GM23338 (cell line): ENCODE measurements at regions not wholly inside any gene's neighbourhood (a gene's known extent, or its start where the extent isn't known, plus 50 kb on each side); places are given as distances from the start of the nearest gene placed in this dataset.

Experiments
- ATAC-seq: fragments of 200-7000 bp; cut with Tn5 transposase; 3 replicates; pipeline ENCODE4 v1.9.1; 2020
- DNase-seq: peaks from one replicate; pipeline ENCODE4 v3.0.0-alpha.2; 2015; ENCODE audit warnings: low spot score
- H2AFZ ChIP-seq: fragments of 200-600 bp; sonication (generic); 2 replicates; pipeline ENCODE4 v1.8.0; 2016; ENCODE audit warnings: antibody characterized with exemption, mild to moderate bottlenecking, moderate library complexity
- H3F3A ChIP-seq: fragments of 200-600 bp; sonication (generic); replicated peaks from 2 replicates; pipeline ENCODE4 v1.8.0; 2017; ENCODE audit warnings: antibody characterized with exemption, mixed run types, low read depth
- H3K27ac ChIP-seq: fragments of 200-600 bp; sonication (generic); 2 replicates; pipeline ENCODE4 v1.6.1; 2016; ENCODE audit warnings: low read depth
- H3K27me3 ChIP-seq: fragments of 200-600 bp; sonication (generic); 2 replicates; pipeline ENCODE4 v1.8.0; 2016; ENCODE audit warnings: mild to moderate bottlenecking, mixed run types, moderate library complexity; ENCODE audit not compliant: insufficient read depth
- H3K36me3 ChIP-seq: fragments of 200-600 bp; sonication (generic); 2 replicates; pipeline ENCODE4 v1.8.0; 2016; ENCODE audit warnings: mild to moderate bottlenecking; ENCODE audit not compliant: insufficient read depth
- H3K4me1 ChIP-seq: fragments of 200-600 bp; sonication (generic); 2 replicates; pipeline ENCODE4 v1.8.0; 2016; ENCODE audit warnings: mild to moderate bottlenecking, moderate library complexity; ENCODE audit not compliant: insufficient read depth
- H3K4me2 ChIP-seq: fragments of 200-600 bp; sonication (generic); 2 replicates; pipeline ENCODE4 v1.7.1; 2017; ENCODE audit warnings: mixed run types
- H3K4me3 ChIP-seq: fragments of 200-600 bp; sonication (generic); 2 replicates; pipeline ENCODE4 v1.6.1; 2016; ENCODE audit warnings: mixed run types
- H3K79me2 ChIP-seq: fragments of 200-600 bp; sonication (generic); replicated peaks from 2 replicates; pipeline ENCODE4 v1.8.0; 2017; ENCODE audit warnings: mild to moderate bottlenecking; ENCODE audit not compliant: insufficient read depth
- H3K9me2 ChIP-seq: fragments of 200-600 bp; sonication (generic); 2 replicates; pipeline ENCODE4 v1.8.0; 2017; ENCODE audit not compliant: insufficient read depth
- H4K20me1 ChIP-seq: fragments of 200-600 bp; sonication (generic); replicated peaks from 2 replicates; pipeline ENCODE4 v1.8.0; 2017; ENCODE audit warnings: mild to moderate bottlenecking; ENCODE audit not compliant: insufficient read depth
- H3K27ac Mint-ChIP-seq: 2 replicates; pipeline ENCODE4 v1.8.0; 2020; ENCODE audit warnings: inconsistent platforms, mild to moderate bottlenecking, moderate library complexity, mixed read lengths
- H3K27me3 Mint-ChIP-seq: 3 replicates; pipeline ENCODE4 v1.8.0; 2022; ENCODE audit warnings: low read depth, mild to moderate bottlenecking, moderate library complexity, mixed read lengths, inconsistent platforms; ENCODE audit not compliant: insufficient read depth, poor library complexity
- H3K36me3 Mint-ChIP-seq: 3 replicates; pipeline ENCODE4 v1.8.0; 2021; ENCODE audit warnings: low read depth, mild to moderate bottlenecking, inconsistent platforms, moderate library complexity, mixed read lengths
- H3K4me1 Mint-ChIP-seq: 3 replicates; pipeline ENCODE4 v1.8.0; 2020; ENCODE audit warnings: mild to moderate bottlenecking, inconsistent platforms, mixed read lengths
- H3K4me3 Mint-ChIP-seq: 3 replicates; pipeline ENCODE4 v1.8.0; 2021; ENCODE audit warnings: moderate library complexity, mild to moderate bottlenecking, inconsistent platforms, mixed read lengths
- H3K9me3 Mint-ChIP-seq: 3 replicates; pipeline ENCODE4 v1.8.0; 2020; ENCODE audit warnings: moderate library complexity, mild to moderate bottlenecking, inconsistent platforms, mixed read lengths
- CREB1 ChIP-seq: fragments of 250-450 bp; sonication (Bioruptor Pico); IDR thresholded peaks from 2 replicates; pipeline ENCODE4 v1.5.0; 2020; ENCODE audit warnings: low read depth, mild to moderate bottlenecking, moderate library complexity
- CTCF ChIP-seq, 2 experiments: fragments of 200-600 bp in 1 of 2; sonication (generic) in 1 of 2; conservative IDR thresholded peaks; 2 replicates each; pipeline versions ENCODE4 v1.5.1 to v1.6.1; 2016 to 2017; ENCODE audit warnings: antibody characterized with exemption in 2 of 2, low read depth in 2 of 2, mild to moderate bottlenecking in 2 of 2, moderate library complexity in 1 of 2
- EZH2phosphoT487 ChIP-seq: fragments of 200-600 bp; sonication (generic); IDR thresholded peaks from one replicate; pipeline ENCODE4 v1.8.1; 2018; ENCODE audit warnings: antibody characterized with exemption; ENCODE audit not compliant: unreplicated experiment
- JUNB ChIP-seq: IDR thresholded peaks from one replicate; pipeline ENCODE4 v1.6.1; 2016; ENCODE audit warnings: antibody characterized with exemption; ENCODE audit not compliant: unreplicated experiment
- POLR2AphosphoS5 ChIP-seq: IDR thresholded peaks from 2 replicates; pipeline ENCODE4 v1.6.1; 2016; ENCODE audit warnings: antibody characterized with exemption, low read depth
- ZNF331 ChIP-seq: fragments of 250-450 bp; sonication (Bioruptor Pico); IDR thresholded peaks from 2 replicates; pipeline ENCODE4 v1.5.0; 2020; ENCODE audit warnings: low read depth, mild to moderate bottlenecking, moderate library complexity
- ZNF462 ChIP-seq: fragments of 250-450 bp; sonication (Bioruptor Pico); IDR thresholded peaks from 2 replicates; pipeline ENCODE4 v1.5.0; 2020; ENCODE audit warnings: mild to moderate bottlenecking, moderate library complexity

DNA sequence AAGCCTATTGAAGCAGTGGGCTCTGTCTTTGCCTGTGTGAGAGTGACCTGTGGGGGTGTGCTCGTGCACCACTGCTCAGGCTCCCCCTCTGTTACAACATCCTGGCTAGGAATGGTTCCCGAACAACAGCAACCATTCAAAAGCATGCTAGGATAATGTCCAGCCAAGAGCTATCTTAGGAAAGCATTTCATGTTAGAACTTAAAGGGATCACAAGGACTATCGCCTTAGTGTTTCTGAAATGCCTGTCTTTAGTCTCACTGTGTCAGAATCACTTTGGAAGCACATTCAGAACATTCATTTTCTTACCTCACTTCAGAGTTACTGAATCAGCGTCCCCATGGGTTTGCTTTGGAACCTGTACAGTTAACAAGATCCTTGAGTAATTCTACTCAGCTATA lies 134.9 kb upstream of the DSEL start (continued):
- TF ChIP-seq ZNF462 (CRISPR knock-in tag) (no peak), CREB1 (CRISPR knock-in tag) (no peak)

DNA sequence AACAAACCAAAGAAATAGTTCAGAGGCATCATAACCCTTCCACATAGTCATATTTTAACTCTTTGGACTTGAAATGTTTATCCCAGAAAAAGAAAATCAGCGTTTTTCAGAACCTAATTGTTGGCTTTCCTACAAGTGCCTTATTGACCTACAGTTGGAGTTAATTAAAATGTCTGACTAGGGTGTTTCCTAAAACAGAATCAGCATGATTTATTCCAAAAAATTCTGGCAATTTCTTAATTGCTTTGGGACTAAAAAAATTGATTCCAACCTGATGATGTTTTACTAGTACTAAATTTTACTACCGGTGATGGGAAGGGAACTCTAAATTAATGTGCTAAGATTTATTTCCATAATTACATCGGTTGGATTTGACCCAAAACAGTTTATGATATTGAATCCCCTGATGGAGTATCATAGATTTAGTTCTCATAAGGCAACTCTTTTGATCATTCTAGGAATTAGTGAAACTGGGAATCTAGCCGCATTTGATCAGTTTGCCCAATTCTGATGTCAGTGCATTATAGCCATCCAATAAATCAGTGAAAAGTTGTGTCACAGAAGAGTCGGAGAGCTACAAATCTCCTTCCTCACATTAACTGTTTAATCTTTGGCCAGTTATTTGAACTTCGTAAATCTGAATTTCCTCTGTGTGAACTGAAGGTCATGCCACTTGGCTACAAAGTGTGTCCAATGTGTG lies 134.3 kb upstream of the DSEL start:
- Histone ChIP-seq H4K20me1 (no peaks in the 10 kb centered on the region), H3K27ac (no peak overlapping the region), H3F3A (no peaks in the 10 kb centered on the region), H3K27me3 (no peaks in the 10 kb centered on the region), H3K4me2 (no peak overlapping the region), H3K4me1 (no peaks in the 10 kb centered on the region), H3K4me3 (no peak overlapping the region), H2AFZ (peak overlapping the region; percentile 92), H3K9me2 (no peaks in the 10 kb centered on the region), H3K36me3 (no peaks in the 10 kb centered on the region), H3K79me2 (no peaks in the 10 kb centered on the region)
- ATAC-seq (no peak), DNase-seq (no peak)
- H3K36me3 Mint-ChIP-seq = peaks cover 1% of the 10 kb centered on the region; the same call in 1 of the 3 replicates
- H3K4me1 Mint-ChIP-seq = peaks cover 6% of the 10 kb centered on the region; the same call in 1 of the 3 replicates
- no peaks in the 10 kb centered on the region for H3K27me3 Mint-ChIP-seq
- 0 out of 2 replicates have a peak overlapping the region, but pooled peaks have one; percentile 1 for H3K27ac Mint-ChIP-seq
- H3K9me3 Mint-ChIP-seq = peaks cover under 1% of the 10 kb centered on the region; the same call in 1 of the 3 replicates
- no peak overlapping the region for H3K4me3 Mint-ChIP-seq
- TF ChIP-seq CTCF (conservative IDR thresholded peaks at IDR 0.05; ENCODE audit: low read depth in 2 of 2) (no peak), POLR2AphosphoS5 (no peak), JUNB (no peak), ZNF331 (CRISPR knock-in tag) (no peak), EZH2phosphoT487 (no peak), ZNF462 (CRISPR knock-in tag) (no peak)
